Liver (tissue), 8 donors: ENCODE measurements at regions not wholly inside any gene's neighbourhood (a gene's known extent, or its start where the extent isn't known, plus 50 kb on each side); places are given as distances from the start of the nearest gene placed in this dataset.

Experiments used
- DNase-seq: peaks from one replicate; pipeline ENCODE4 v3.0.0-alpha.2; 2017; ENCODE audit warnings: low spot score
- H3K27ac ChIP-seq, 2 donors: one replicate each; pipeline ENCODE4 v1.7.0; 2013; ENCODE audit warnings: inconsistent platforms in 2 of 2, low read length in 2 of 2, control low read depth in 1 of 2, low read depth in 1 of 2, mild to moderate bottlenecking in 1 of 2
- H3K27me3 ChIP-seq, 4 donors: one replicate each; pipeline versions ENCODE4 v1.6.1 to v1.7.0; 2013; ENCODE audit warnings: low read length in 3 of 4, inconsistent platforms in 1 of 4, mild to moderate bottlenecking in 1 of 4, moderate library complexity in 1 of 4; ENCODE audit not compliant: control insufficient read depth in 4 of 4, insufficient read depth in 4 of 4
- H3K36me3 ChIP-seq, 4 donors: one replicate each; pipeline versions ENCODE4 v1.6.1 to v1.7.0; 2013; ENCODE audit warnings: low read length in 3 of 4, mild to moderate bottlenecking in 3 of 4, low read depth in 1 of 4, moderate library complexity in 1 of 4; ENCODE audit not compliant: control insufficient read depth in 4 of 4, insufficient read depth in 3 of 4
- H3K4me1 ChIP-seq, 4 donors: one replicate each; pipeline versions ENCODE4 v1.6.1 to v1.7.0; 2013; ENCODE audit warnings: low read length in 3 of 4, mild to moderate bottlenecking in 3 of 4, moderate library complexity in 1 of 4; ENCODE audit not compliant: control insufficient read depth in 4 of 4, insufficient read depth in 4 of 4
- H3K4me3 ChIP-seq, 3 donors: one replicate each; pipeline versions ENCODE4 v1.6.1 to v1.7.0; 2013; ENCODE audit warnings: low read length in 3 of 3, control low read depth in 1 of 3, low read depth in 1 of 3, mild to moderate bottlenecking in 1 of 3
- H3K9ac ChIP-seq, 2 donors: one replicate each; pipeline ENCODE4 v1.7.0; 2013; ENCODE audit warnings: low read length in 2 of 2, mild to moderate bottlenecking in 2 of 2, moderate library complexity in 2 of 2, control low read depth in 1 of 2, low read depth in 1 of 2
- H3K9me3 ChIP-seq, 4 donors: one replicate each; pipeline versions ENCODE4 v1.6.1 to v1.7.0; 2013; ENCODE audit warnings: low read length in 3 of 4; ENCODE audit not compliant: control insufficient read depth in 4 of 4
- ATF3 ChIP-seq: IDR thresholded peaks from 2 replicates; pipeline ENCODE4 v1.6.1; 2016; ENCODE audit warnings: antibody characterized with exemption
- CTCF ChIP-seq: fragments of 150-350 bp; IDR thresholded peaks from 2 replicates; pipeline ENCODE4 v1.5.1; 2017; ENCODE audit warnings: improper control_type of control experiment, low read depth, low read length; ENCODE audit not compliant: missing input control
- EGR1 ChIP-seq, 2 donors: IDR thresholded peaks; 2 replicates each; pipeline ENCODE4 v1.6.1; 2016 to 2018; ENCODE audit warnings: antibody characterized with exemption in 2 of 2, low read depth in 2 of 2
- FOXA1 ChIP-seq: IDR thresholded peaks from 2 replicates; pipeline ENCODE4 v1.6.1; 2016; ENCODE audit warnings: antibody characterized with exemption
- FOXA2 ChIP-seq: IDR thresholded peaks from 2 replicates; pipeline ENCODE4 v1.6.1; 2016; ENCODE audit warnings: antibody characterized with exemption
- GABPA ChIP-seq, 2 donors: IDR thresholded peaks in 1 of 2; conservative IDR thresholded peaks in 1 of 2; 2 replicates each; pipeline ENCODE4 v1.6.1; 2016; ENCODE audit warnings: antibody characterized with exemption in 2 of 2, mild to moderate bottlenecking in 1 of 2, moderate library complexity in 1 of 2
- HNF4A ChIP-seq, 2 donors: conservative IDR thresholded peaks; 2 replicates each; pipeline ENCODE4 v1.6.1; 2016; ENCODE audit warnings: antibody characterized with exemption in 2 of 2, mild to moderate bottlenecking in 2 of 2
- HNF4G ChIP-seq: IDR thresholded peaks from 2 replicates; pipeline ENCODE4 v1.6.1; 2016; ENCODE audit warnings: antibody characterized with exemption
- JUND ChIP-seq, 2 donors: IDR thresholded peaks; 2 replicates each; pipeline ENCODE4 v1.6.1; 2016; ENCODE audit warnings: antibody characterized with exemption in 2 of 2
- MAX ChIP-seq: IDR thresholded peaks from 2 replicates; pipeline ENCODE4 v1.6.1; 2016; ENCODE audit warnings: antibody characterized with exemption
- NR2F2 ChIP-seq: IDR thresholded peaks from 2 replicates; pipeline ENCODE4 v1.6.1; 2016; ENCODE audit warnings: antibody characterized with exemption
- RAD21 ChIP-seq, 2 donors: IDR thresholded peaks; 2 replicates each; pipeline ENCODE4 v1.6.1; 2016; ENCODE audit warnings: antibody characterized with exemption in 2 of 2, mild to moderate bottlenecking in 2 of 2
- REST ChIP-seq: IDR thresholded peaks from 2 replicates; pipeline ENCODE4 v1.6.1; 2016; ENCODE audit warnings: antibody characterized with exemption, mild to moderate bottlenecking
- RXRA ChIP-seq, 2 donors: IDR thresholded peaks; 2 replicates each; pipeline ENCODE4 v1.6.1; 2017 to 2018; ENCODE audit warnings: antibody characterized with exemption in 2 of 2, mild to moderate bottlenecking in 1 of 2
- SP1 ChIP-seq: IDR thresholded peaks from 2 replicates; pipeline ENCODE4 v1.6.1; 2018; ENCODE audit warnings: antibody characterized with exemption, mild to moderate bottlenecking
- YY1 ChIP-seq: IDR thresholded peaks from 2 replicates; pipeline ENCODE4 v1.6.1; 2016; ENCODE audit warnings: antibody characterized with exemption, mild to moderate bottlenecking
- ZBTB33 ChIP-seq: IDR thresholded peaks from 2 replicates; pipeline ENCODE4 v1.6.1; 2016; ENCODE audit warnings: antibody characterized with exemption
- WGBS: extraction: QIAGEN DNeasy Blood & Tissue Kit; methylation state at CpG from one replicate; pipeline ENCODE4 v1.1.7; 2013; 5-methylcytosine and 5-hydroxymethylcytosine counted together
- donor health status: healthy.
- donor health status: healthy.
- donor health status: healthy.
- donor health status: healthy.
- donor health status: healthy.

- 58% methylated on average over 10 of the region's 10 CpGs for WGBS
- no peaks in the 10 kb centered on the region for H3K4me1 ChIP-seq
These were observed 133.6 kb upstream of the QRFPR start for GRCh38 chr4:121514443-121514842.

More at GRCh38 chr4:121514443-121514842, 133.6 kb upstream of the QRFPR start:
- Histone ChIP-seq H3K4me3 (no peak overlapping the region), H3K27ac (no peak overlapping the region), H3K9me3 (peaks cover 0 to 3% (median 1%) of the 10 kb centered on the region in 4 donors), H3K36me3 (no peaks in the 10 kb centered on the region), H3K27me3 (peaks cover 0 to 5% (median 0%) of the 10 kb centered on the region in 4 donors), H3K9ac (no peak overlapping the region)
- no peak for TF ChIP-seq JUND (IDR thresholded peaks at IDR 0.05)
- no peak for TF ChIP-seq REST
- TF ChIP-seq NR2F2: no peak
- no peak for TF ChIP-seq EGR1 (IDR thresholded peaks at IDR 0.05; ENCODE audit: low read depth in 2 of 2)
- no peak for TF ChIP-seq FOXA1
- TF ChIP-seq MAX: no peak
- no peak for TF ChIP-seq YY1
- TF ChIP-seq HNF4A (conservative IDR thresholded peaks at IDR 0.05): no peak
- TF ChIP-seq RAD21 (IDR thresholded peaks at IDR 0.05): no peak
- TF ChIP-seq SP1: no peak
- TF ChIP-seq HNF4G: no peak
- no peak for TF ChIP-seq RXRA (IDR thresholded peaks at IDR 0.05)
- TF ChIP-seq FOXA2: no peak
- TF ChIP-seq ZBTB33: no peak
- TF ChIP-seq CTCF: no peak
- TF ChIP-seq GABPA (IDR thresholded peaks at IDR 0.05 in 1 of 2, conservative IDR thresholded peaks at IDR 0.05 in 1 of 2): no peak
- no peak for TF ChIP-seq ATF3
- no peak for DNase-seq
